ENCODE measurements at regions not wholly inside any gene's neighbourhood (a gene's known extent, or its start where the extent isn't known, plus 50 kb on each side); places are given as distances from the start of the nearest gene placed in this dataset.

DNA sequence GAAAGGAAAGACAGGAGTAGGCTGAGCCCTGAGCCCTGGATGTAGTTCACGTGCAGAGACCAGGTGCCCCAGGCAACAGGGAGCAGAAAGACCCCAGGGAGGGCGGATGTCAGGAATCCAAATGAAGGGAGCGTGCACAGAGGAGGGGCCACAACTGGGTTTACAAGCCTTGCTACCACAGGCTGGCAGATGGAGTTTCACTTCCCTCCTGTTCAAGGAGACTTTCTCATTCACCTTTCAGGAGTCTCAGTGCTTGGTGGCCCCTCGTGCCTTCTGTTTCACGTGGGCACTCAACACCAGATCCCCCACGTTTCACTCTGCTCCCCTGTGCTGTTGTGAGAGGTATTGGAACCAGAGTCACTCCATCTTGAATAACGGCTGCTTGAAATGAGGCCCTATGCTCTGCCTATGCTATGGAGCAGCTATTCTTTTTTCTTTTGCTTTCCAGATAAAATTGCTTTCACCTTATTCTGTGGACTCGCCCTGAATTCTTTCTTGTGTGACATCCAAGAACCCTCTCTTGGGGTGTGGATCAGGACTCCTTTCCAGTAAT is 601.4 kb upstream of the IGFBP3 start:
- no peak for TF ChIP-seq EP300 (IDR thresholded peaks at IDR 0.05; ENCODE audit: borderline replicate concordance in 1 of 2, control insufficient read depth in 1 of 2, low read depth in 2 of 2, low read length in 2 of 2)
- TF ChIP-seq, protein P1, sequence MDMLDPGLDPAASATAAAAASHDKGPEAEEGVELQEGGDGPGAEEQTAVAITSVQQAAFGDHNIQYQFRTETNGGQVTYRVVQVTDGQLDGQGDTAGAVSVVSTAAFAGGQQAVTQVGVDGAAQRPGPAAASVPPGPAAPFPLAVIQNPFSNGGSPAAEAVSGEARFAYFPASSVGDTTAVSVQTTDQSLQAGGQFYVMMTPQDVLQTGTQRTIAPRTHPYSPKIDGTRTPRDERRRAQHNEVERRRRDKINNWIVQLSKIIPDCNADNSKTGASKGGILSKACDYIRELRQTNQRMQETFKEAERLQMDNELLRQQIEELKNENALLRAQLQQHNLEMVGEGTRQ (IDR thresholded peaks at IDR 0.05; ENCODE audit: borderline replicate concordance, low read depth, low read length) = no peak
